ENCODE measurements at regions not wholly inside any gene's neighbourhood (a gene's known extent, or its start where the extent isn't known, plus 50 kb on each side); places are given as distances from the start of the nearest gene placed in this dataset.
A peak's percentile ranks its signal among the peaks of the same experiment; 100 is the strongest.

DNA sequence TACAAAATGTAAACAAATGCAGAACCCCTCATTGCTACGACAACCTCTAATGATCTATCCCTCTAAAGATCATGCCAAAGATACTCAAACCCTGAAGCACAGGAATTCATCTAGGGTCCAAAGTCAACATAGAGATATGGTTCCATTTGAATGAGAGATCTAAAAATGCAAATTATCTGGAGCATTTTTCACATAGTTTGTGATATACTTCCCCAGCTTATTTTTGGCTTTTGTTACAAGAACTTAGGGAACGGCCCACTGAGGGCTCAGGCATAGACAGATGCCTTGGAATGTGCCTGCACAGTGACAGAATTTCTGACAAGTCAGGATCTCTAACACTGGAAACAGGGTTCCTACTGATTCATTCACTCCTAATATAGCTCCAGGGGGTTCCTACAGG is 258.9 kb upstream of the THBS1 start:
- no peak for DNase-seq

DNA sequence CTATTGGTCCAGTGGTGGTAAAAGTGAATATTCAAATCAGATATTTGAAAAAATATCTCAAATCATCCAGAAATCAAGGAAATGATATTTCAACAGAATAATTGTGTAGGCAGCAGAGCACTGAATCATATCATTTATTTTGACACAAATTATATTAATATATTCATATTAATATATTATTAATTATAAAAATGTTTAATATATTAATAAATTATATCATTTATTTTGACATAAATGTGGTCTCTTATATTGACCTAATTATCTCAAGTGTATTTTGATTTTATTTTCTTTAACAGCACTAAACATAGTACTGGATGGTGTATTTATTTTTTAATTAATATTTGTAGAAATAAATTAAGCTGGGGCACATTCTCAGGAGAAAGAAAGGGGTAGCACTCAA is 257.7 kb upstream of the THBS1 start:
- DNase-seq: no peak

DNA sequence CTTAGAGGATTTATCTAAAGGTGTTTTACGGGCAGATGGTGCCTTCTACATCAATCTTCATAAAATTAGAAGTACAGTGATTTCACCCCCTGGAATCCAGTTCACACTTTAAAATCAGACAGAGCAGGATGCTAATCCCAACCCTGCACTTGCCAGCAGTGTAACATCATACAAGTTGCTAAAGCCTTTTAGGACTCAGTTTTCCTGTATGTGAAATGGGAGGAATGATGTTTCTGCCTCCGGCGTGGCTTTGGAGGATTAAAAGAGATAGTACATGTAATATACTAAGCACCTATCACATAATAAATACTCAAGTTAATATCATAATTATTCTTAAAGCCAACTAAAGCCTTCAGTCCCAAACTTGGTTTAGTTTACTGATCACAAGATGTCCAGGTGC is 257.2 kb upstream of the THBS1 start:
- DNase-seq: no peak

DNA sequence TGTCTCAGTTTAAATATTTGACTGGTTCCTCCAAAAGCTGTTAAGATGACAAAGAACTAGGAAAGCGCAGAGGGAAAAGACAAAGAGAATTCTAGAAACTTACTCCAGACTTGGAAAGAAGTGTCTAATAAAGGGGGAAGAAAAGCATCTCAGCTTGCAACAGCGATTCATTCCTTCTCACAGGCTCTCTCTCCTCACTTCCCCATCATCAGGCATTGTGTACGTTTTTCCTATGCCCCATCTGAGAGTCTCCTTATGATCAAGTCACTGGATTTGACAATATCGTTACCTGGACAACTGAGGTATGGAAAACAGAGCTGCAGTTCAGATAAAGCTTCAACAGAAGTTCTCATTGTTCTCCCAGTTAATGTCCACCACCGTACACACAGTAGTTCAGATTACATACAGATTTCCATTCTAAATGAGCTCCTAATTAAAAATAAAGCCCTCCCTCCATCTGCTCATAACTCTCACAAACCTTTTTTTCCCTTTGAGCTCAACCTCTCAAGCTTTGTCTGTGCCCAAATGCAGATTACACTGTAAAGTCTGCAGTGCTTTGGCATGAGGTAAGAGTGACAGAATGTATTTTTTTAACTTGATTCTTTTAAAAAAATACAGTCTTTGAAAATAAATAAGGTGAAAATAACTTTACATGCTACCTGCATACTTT is 254.4 kb upstream of the THBS1 start:
- no peak for DNase-seq

DNA sequence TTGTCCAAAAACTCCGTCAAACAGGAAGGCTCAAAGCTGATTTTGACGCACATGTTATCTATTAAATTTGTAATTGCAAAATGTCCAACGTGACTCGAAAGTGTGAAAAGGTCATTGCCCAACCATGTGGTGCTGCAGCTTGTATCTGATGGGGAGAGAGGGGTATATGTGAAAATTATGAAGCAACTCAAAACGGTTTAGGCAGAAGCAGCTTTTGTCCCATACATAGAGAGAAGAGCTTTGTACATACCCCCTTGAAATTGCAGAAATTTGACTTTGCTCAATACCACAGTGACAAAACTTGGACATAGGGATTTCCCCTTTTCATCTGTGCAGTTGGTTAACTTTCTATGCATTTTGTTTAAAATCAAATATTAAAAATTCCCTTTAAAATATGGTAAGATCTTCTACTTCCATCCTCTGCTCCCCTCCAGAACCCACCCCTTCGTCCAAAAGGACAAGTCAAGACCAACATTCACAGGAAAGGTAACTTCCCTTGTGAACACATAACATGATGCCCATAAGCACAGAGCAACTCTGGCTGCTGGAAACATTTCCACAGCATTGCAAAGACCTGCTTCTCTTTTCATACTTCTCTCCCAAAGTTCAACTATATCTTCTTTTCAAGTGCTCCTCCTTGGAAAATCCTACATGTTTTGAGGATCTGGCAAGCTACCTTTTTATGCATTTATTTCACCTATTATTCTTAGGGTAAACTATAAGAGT is 253.7 kb upstream of the THBS1 start:
- no peak for DNase-seq

DNA sequence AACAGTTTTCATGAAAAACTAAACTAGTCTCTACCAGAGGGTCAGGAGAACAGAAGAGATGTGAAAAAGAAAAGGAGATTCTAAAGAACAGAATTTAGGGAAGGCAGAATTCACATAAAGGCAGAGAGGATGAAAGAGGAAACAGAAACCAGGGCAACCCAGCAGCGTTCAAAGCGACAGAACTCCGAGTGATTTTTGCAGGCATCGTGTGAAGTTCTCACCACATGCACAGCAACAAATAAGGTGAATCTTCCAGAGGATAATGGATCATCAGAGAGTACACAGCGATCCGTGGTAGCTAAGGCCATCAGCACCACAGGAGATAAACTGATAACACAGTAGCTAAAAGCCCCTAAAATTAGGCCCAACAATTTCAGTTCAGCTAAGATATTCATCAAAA is 250.8 kb upstream of the THBS1 start:
- DNase-seq: no peak

DNA sequence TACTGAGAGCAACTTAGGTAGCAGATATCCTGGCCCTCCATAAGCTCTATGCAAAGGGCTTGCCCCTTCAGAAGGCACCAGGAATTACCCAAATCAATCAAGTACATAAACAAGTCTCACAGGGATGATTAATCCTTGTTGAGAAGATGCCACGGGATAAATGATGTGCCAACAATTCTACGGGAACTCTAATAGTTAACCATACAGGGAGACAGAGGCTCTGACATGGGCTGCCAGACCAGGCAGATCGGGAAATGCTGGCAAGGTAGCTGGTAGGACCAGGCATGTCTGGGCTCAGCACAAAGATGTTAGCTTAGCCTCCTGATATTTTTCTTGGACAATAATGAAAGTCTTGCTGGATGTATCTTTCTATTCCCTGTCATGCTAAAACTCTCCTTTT is 249.3 kb upstream of the THBS1 start:
- DNase-seq: no peak

DNA sequence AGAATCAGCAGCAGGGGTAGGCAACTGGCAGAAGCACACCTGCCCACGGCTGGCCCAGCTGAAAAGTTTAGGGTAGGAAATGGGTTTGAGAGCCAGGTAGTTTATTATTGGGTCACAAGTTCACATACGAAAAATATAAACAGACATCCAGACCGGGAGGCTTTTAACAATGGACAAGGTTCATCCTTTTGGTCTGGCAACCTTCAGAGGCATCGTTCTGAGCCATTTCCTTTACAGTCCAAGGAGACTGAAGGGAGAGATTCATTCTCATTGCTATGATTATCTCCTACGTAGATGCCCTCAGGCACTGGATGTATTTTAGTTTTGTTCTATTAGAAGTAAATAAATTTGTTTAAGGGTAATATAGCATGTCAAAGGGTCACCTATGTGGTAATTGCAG is 248.0 kb upstream of the THBS1 start:
- no peak for DNase-seq

DNA sequence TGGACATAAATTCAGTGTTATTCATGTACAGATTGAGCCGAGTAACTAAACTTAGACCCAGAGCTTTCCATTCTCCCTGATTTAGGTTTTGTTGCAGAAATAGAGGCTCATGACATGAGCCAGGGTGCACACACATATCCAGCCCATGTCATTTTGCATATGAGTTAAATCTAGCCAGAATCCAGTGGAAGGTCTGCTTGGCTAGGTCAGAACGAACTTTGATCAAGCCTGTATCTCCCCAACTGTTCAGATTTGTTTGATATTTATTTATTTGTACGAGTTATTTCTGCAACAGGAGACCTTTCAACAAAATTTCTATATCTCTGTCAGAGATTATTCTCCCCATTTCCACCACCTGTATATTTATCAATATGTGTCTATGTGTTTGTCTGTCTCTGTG is 247.5 kb upstream of the THBS1 start:
- no peak for DNase-seq

DNA sequence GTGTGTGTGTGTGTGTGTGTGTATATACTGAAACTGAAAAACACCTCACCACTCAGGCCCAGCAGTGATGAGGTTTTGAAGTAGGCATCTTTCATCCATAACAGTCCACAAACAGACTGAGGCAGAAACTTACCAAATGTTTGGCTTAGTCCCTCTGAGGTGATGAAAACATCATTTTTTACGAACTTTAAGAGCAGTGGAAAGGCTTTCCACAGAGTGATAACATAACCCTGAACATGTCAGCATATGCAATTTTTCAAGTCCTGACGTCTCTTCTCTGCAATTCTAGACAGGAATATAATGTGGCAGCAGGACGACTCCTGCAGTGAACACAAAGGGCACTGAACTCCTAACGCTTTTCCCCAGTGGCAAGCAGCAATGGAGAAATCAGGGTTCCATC is 247.0 kb upstream of the THBS1 start:
- no peak for DNase-seq

DNA sequence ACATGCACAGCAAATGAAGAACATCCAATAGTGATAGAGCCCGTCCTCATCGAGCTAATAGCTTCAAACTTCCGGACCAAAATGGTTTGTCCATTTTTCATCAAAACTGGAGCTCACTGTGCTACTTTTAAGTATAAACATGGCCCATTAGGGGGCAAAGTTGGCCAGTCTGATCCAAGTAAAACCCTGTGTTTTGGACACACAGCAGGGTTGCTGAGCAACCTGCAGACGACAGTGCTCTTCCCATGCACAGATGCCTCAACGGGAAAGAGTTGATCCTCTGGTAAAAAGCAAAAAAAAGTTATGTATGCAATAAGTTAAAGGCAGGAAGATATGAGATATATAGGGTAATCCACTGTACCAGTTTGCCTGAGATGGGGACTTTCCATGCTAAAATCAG is 244.0 kb upstream of the THBS1 start:
- no peak for DNase-seq

DNA sequence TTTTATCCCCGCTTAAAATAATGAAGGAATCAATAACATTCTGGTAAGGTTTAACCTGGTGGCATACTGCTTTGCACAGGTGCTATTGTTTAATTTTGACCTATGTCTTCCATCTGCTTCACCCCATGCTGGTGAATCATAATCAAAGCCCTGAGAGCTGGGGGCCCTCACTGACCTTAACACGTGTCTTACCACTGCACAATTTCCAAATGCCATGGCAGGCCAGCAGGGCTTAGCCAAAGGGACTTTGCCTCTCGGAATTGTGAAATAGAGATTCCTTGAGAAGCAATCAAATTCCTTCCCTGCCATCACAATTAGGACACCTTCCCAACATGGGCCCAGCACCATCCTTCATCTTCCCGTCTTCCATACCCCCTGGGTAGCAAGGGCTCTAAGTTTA is 242.6 kb upstream of the THBS1 start:
- DNase-seq: no peak

DNA sequence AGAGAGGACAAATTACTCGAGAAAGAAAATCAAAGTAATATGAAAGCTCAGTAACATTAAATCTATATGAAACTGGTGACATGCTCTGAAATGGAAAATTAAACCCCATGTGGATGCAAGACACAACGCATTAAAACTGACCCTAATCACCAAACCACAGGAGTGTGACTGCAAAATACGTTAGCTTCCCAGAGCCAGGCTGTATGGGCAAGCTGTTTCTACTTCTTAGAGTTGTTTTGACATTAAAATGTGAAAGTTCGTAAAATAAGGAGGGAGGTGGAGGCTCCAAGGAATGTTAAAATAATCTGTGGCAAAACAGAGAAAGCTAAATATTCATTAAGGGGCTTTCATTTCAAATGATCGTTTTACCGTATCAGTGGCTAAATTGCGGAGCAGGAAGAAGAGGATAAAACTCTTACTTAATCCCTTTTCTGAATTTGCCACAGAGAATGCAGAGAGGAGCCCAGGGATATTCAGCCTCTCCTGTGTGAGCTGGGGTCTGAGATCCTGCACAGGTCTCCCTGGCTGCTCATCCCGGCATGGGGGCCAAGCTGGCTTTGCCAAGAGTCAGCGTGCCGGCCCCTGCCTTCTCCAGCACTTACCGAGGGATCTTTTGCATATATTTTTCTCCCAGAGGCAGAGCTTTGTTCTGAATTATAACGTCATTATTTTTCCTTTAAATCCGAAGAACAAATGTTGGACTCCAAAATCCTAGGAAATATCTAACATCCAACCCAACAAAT is 239.8 kb upstream of the THBS1 start:
- DNase-seq: no peak

DNA sequence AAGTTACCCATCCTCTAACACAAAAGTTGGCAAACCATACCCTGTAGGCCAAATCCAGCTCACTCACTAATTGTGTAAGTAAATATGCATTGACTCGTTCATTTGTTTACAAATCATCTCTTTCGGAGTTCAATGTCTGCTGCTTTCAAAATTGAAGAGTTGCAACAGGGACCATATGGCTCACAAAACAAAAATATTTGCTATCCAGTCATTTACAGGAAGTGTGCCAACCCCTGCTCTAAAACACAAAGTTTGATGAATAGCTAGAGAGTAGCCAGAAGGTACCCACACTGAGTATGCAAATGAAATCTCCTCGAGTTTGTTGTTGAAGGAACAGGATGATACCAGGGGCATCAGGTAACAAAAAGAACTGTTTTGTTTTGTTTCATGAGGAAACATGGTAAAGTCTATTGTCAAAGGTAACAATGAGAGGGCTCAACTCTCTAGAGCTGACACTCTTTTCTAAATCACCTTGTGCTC is 236.2 kb upstream of the THBS1 start:
- no peak for DNase-seq

DNA sequence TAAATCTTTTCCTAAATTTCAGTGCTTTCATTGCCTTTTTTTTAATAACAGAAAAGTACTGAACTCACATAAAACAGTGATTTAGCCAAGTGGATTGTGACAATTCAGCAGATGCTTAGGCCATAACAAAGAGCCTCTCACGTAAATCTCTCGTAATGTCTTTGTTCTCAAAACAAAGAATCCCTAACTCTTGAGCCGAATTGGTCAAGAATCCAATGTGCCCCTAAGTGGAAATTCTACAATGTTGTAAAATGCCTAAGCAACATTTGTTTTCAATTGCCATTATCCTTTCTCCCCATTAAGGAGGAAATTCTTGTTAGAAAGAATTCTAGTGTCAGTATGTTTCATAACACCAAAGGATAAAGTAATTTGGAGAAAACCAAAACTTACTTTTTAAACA is 235.7 kb upstream of the THBS1 start:
- no peak for DNase-seq

DNA sequence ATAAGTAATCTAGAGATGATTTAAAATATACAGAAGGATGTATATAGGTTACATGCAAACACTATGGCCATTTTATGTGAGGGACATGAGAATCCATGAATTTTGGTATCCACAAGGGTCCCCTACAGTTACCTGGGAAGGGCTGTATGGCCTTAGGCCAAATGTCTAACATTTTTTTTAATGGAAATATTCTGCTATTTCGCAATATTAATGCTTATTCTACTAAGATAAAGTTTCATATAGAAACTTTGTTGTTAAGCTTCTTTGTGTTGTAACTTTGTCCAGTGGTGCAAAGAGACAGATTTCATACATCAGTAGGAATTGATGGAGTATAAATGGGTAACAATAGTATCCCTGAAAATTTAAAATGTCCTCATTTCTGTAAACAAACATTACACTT is 233.4 kb upstream of the THBS1 start:
- DNase-seq: no peak

DNA sequence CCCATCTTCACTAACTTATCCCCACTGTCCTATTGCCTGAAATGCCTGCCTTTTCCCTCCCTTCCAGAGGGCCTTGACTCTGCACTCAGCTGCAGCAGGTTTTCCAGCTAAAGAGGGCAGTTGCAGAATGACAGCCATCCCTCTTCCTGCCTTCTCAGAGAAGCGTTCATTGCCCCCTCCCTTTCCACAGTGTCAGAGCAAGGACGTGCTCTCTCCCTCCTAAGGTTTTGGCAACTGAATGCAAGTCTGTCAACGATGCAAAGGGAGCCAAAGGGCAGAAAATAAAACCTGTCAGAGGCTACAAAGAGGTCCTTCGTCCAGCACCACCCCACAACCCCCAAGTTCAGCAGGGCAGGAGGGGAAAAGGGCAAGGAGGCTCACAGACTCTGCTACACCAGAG is 230.1 kb upstream of the THBS1 start:
- no peak for DNase-seq

DNA sequence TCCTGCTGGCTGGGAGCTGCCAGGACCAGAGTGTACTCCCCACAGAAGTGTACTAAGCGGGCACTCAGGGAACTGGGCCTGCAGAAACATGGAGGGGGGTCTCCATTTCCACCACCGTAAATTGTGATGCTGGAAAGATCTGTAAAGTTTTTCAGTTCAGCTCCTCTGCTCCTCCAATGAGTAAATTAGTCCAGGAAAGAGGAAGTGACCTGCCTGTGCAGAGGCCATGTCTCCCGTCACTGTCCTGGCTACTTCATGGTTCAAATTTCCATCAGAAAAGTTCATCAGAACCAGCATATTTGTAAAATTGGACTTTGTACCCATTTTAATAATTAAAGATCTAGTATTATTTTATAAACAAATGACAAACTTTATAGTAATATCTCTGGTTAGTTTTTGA is 226.7 kb upstream of the THBS1 start:
- DNase-seq: no peak

DNA sequence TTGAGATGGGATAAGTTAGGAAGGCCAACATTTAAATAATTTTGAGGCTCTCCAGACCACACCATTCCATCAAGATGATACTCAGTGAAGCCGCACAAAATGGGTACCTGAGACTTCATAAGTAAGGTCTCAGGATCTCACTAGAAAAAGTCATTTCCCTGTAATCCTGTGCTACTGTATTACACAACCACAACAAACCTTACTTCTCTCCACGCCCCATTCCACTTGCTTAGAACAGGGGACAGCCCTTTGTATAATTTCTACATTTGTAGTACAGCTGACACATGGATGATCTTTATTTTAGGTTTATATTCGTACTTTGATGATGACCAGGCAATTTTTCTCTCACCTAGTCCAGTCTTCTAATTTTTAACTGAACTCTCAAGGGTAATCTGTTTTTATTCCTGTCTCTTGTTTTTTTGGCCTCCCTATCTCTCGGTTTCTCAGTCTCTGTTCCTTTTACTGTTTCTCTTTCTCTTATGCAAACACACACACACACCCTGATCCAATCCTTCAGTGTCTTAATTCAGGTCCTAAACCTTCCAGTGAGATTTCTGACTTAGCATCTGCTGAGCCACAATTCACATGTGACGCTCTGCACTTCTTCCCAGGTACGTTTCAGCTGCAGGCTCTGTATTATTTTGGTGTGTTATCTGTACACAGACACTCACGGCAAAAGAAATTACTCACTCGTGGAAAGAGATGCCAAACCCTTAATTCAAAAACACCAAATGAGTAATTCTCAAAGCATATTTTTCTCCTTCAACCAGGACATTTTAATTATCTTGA is 223.2 kb upstream of the THBS1 start:
- DNase-seq: no peak

DNA sequence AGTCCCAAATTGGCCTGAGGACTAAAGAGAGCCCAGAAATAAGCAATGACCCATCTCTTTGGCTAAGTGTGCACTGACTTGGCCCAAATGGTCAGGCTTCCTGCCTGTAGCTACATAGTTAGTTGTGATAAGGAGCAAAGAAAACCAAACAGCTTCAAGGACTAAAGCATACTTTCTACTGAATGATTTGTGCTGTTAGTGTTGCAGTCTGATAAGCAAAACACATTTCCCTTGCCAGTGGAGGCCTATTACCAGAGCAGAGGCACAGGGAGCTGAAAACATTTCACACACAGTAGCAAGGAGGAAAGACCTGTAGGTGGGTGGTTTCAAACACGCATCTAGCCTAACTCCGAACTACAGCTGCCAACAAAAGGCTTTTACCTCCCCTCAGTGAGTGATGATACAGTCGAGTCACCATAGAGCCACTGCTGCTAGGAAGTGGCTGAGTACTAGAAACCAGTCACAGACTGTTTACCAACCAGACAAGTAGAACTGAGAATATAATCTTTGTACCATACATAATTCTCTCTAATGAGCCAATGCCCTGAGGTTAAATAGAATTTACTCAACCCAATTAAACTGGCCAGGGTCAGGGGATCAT is 222.3 kb upstream of the THBS1 start:
- DNase-seq: peak in 1 of 5 experiments; percentile 2

DNA sequence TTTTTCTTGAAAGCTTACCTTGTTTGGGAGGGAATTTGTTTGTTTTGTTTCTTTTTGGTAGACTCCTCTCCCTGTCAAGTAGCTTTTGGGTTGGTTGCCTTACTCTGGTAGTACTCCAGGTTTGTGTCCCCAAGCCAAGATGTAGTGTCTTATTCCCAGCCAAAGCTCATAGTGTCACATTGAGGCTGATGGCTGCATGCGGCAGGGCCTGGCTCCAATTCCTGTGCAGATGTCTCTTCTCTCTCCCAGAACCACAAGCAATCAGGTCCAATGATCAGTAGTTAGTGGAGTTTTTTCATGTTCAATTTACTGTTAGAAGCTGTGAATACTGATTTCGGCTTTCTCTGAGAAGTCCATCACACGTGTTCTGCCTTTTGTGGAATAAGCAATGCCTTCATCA is 221.1 kb upstream of the THBS1 start:
- DNase-seq: no peak

DNA sequence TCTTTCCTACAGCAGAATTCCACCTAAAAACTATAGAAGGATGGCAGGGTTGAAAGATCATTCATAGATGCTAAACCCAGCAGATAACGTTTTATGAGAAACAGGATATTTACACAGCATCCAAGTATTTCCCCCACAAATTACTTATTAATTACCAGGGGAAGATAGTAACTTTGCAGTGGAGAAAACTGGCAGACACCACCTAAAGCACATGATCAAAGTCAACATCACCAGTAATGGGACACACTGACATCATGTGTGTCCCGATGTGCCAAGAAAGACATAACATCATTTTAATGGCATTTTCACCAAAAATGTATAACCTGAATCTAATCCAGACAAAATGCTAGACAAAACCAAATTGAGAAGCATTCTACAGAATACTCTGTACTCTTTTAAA is 220.4 kb upstream of the THBS1 start:
- DNase-seq: no peak

DNA sequence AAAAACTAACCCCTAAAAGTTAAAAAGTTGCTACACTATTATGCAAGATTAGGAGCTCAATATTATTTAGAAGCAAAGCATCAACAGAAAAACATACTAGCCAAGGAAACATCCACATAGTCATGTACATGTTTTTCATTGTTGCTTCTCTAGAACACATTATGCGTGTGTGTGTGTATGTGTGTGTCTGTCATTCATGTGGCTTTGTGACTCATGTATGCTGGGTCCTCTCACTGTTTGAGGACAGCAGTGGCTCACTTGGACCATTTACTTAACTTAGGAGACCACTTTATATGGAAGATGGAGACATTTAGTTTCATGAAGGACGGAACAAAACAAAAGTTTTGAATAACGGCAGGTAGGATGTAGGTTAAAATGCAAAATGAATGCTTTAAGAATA is 219.4 kb upstream of the THBS1 start:
- no peak for DNase-seq

Measured in T-helper 2 cell (primary cell).